GM12891 (cell line): ENCODE measurements at regions not wholly inside any gene's neighbourhood (a gene's known extent, or its start where the extent isn't known, plus 50 kb on each side); places are given as distances from the start of the nearest gene placed in this dataset.

Experiments used
- DNase-seq: peaks from one replicate; pipeline ENCODE4 v3.0.0; 2011; ENCODE audit warnings: low spot score; ENCODE audit not compliant: insufficient read length
- FAIRE-seq: peaks from 2 replicates; lab custom pipeline; 2011; peaks lifted over from hg19 to GRCh38; lab: Jason Lieb, UNC
- PAX5 ChIP-seq: IDR thresholded peaks from 2 replicates; pipeline ENCODE4 v1.6.1; 2011; ENCODE audit warnings: low read length, moderate library complexity, mild to moderate bottlenecking; ENCODE audit not compliant: insufficient read depth, severe bottlenecking
- POLR2A ChIP-seq: IDR thresholded peaks from 2 replicates; pipeline ENCODE4 v1.6.1; 2011; ENCODE audit warnings: low read depth, low read length, control low read depth
- POLR2AphosphoS5 ChIP-seq: IDR thresholded peaks from 2 replicates; pipeline ENCODE4 v1.6.1; 2011; ENCODE audit warnings: low read depth, low read length, control low read depth
- POU2F2 ChIP-seq: IDR thresholded peaks from 2 replicates; pipeline ENCODE4 v1.6.1; 2011; ENCODE audit warnings: low read depth, mild to moderate bottlenecking, control low read depth, low read length, moderate library complexity
- SPI1 ChIP-seq: IDR thresholded peaks from 2 replicates; pipeline ENCODE4 v1.6.1; 2011; ENCODE audit warnings: low read depth, low read length, control low read depth
- TAF1 ChIP-seq: IDR thresholded peaks from 2 replicates; pipeline ENCODE4 v1.6.1; 2011; ENCODE audit warnings: low read depth, low read length, control low read depth

GRCh38 chr10:29067628-29068027 is 221.2 kb upstream of the LYZL1 start:
- FAIRE-seq (no peak), DNase-seq (no peak)
- TF ChIP-seq SPI1 (no peak), PAX5 (no peak), POU2F2 (no peak), POLR2AphosphoS5 (no peak), TAF1 (no peak), POLR2A (no peak)

GRCh38 chr10:29068302-29068701 is 220.6 kb upstream of the LYZL1 start:
- no peak for FAIRE-seq
- no peak for DNase-seq
- no peak for TF ChIP-seq TAF1
- TF ChIP-seq POU2F2, result no peak
- no peak for TF ChIP-seq PAX5
- no peak for TF ChIP-seq SPI1
- TF ChIP-seq POLR2A, result no peak
- no peak for TF ChIP-seq POLR2AphosphoS5

GRCh38 chr10:29068966-29069365 is 219.9 kb upstream of the LYZL1 start:
- FAIRE-seq, result no peak
- no peak for DNase-seq
- TF ChIP-seq POLR2A, result no peak
- TF ChIP-seq POU2F2, result no peak
- no peak for TF ChIP-seq PAX5
- no peak for TF ChIP-seq TAF1
- TF ChIP-seq POLR2AphosphoS5, result no peak
- TF ChIP-seq SPI1, result no peak

GRCh38 chr10:29069941-29070340 is 218.9 kb upstream of the LYZL1 start:
- no peak for DNase-seq
- TF ChIP-seq PAX5 (no peak), TAF1 (no peak), POLR2AphosphoS5 (no peak), POLR2A (no peak)
- no peak for FAIRE-seq

- FAIRE-seq, result no peak
- DNase-seq, result no peak
Observed at GRCh38 chr10:29078919-29079318, 210.0 kb upstream of the LYZL1 start.

GRCh38 chr10:29081231-29081630 is 207.6 kb upstream of the LYZL1 start:
- TF ChIP-seq SPI1 (no peak), POLR2A (no peak), POU2F2 (no peak), TAF1 (no peak), POLR2AphosphoS5 (no peak), PAX5 (no peak)
- FAIRE-seq (no peak), DNase-seq (no peak)

More at GRCh38 chr10:29078919-29079318, 210.0 kb upstream of the LYZL1 start:
- no peak for TF ChIP-seq POU2F2
- no peak for TF ChIP-seq SPI1
- TF ChIP-seq PAX5, result no peak
- TF ChIP-seq POLR2A, result no peak
- TF ChIP-seq TAF1, result no peak
- TF ChIP-seq POLR2AphosphoS5, result no peak

- TF ChIP-seq POU2F2 (no peak), TAF1 (no peak), SPI1 (no peak), POLR2AphosphoS5 (no peak), PAX5 (no peak), POLR2A (no peak)
- FAIRE-seq (no peak), DNase-seq (no peak)
Observed at GRCh38 chr10:29081951-29082685, 206.8 kb upstream of the LYZL1 start.

- DNase-seq (no peak), FAIRE-seq (no peak)
- TF ChIP-seq TAF1 (no peak), SPI1 (no peak), POU2F2 (no peak), POLR2A (no peak), POLR2AphosphoS5 (no peak)
Observed at GRCh38 chr10:29083096-29083495, 205.8 kb upstream of the LYZL1 start.

GRCh38 chr10:29084681-29085307 is 204.1 kb upstream of the LYZL1 start:
- no peak for FAIRE-seq
- TF ChIP-seq SPI1, result no peak
- TF ChIP-seq POLR2AphosphoS5, result no peak

GRCh38 chr10:29089091-29089490 is 199.8 kb upstream of the LYZL1 start:
- TF ChIP-seq POLR2A (no peak), POU2F2 (no peak), TAF1 (no peak), SPI1 (no peak), POLR2AphosphoS5 (no peak), PAX5 (no peak)
- DNase-seq (no peak), FAIRE-seq (no peak)

More at GRCh38 chr10:29084681-29085307, 204.1 kb upstream of the LYZL1 start:
- no peak for DNase-seq
